HG03571 (cell line): ENCODE measurements at regions not wholly inside any gene's neighbourhood (a gene's known extent, or its start where the extent isn't known, plus 50 kb on each side); places are given as distances from the start of the nearest gene placed in this dataset.
A peak's percentile ranks its signal among the peaks of the same experiment; 100 is the strongest.

Experiments
- ATAC-seq: cut with Tn5 transposase; IDR thresholded peaks from one replicate; pipeline ENCODE4 v1.9.1; 2021; ENCODE audit not compliant: unreplicated experiment

DNA sequence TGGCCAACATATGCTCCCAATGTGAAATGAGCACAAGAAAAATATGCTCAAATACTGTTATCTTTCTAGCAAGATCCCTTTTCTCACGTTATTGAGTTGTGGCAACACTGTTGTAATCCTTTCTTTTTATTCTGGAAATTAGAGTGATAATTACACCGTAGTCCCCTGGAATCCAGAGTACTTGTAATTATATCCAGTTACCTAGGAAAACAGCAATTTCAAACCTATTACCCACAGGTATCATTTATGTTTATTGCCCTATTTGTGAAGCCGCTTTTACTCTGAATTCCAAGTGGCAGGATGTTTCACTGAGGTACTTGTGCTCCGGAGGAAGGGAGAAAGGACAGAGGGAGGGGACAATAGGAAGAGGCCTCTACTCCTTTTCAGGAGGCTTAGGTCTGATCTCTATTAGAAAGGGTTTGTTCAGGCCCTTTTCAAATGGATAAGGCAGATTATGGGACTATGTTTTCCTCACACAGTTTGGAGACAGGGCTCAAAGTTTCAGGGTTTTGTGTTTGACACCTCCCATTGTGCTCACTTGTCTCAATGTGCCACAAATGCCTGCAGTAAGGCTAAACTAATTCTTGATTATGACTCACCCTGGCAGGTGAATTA lies 646.6 kb downstream of the TUSC7 start:
- ATAC-seq, result no peak

DNA sequence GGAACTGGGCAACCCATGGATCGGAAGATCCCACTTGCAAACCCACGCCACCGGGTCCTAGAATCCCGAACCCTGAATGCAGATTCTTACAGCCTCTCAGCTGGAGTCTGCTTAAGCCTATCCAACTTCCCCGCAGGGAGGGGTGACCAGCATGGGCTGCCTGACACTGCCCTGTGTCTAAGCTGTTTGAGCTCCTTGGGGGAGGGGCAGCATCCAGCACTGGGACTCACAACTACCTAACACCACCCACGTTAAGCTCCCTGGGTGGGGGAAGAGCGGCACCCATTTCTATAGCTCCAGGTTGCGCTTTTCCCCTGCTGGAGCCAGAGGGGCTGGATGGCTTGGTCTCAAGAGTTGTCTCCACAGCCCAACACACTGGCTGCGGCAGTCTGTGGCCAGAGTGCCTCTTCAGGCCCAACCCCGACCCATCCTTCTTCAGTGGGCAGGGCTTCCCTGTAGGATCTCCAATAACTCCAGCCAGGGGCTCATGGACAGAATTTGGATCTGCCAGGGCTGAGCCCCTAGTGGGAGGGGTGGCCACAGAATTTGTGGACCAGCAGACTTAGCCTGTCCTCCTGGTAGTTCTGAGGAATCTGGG lies 649.2 kb downstream of the TUSC7 start:
- ATAC-seq, result no peak

DNA sequence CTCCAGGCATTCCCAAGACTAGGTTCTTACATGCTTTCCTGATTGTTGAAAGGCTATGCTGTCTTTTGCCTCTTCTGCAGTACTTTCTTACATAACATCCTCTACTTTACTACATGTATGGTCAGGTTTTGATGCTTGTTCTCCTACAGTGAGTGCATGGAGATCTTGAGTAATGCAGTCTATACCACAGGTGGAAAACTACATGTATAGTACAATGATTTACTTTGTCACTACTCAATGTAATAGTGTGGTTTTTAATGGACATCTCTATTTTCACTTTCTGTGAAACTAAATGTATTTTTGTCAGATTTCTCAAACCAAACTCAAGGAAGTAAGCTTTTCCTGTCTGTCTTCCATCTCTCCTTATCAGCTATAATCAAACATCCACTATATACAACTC lies 657.0 kb downstream of the TUSC7 start:
- ATAC-seq, result no peak

DNA sequence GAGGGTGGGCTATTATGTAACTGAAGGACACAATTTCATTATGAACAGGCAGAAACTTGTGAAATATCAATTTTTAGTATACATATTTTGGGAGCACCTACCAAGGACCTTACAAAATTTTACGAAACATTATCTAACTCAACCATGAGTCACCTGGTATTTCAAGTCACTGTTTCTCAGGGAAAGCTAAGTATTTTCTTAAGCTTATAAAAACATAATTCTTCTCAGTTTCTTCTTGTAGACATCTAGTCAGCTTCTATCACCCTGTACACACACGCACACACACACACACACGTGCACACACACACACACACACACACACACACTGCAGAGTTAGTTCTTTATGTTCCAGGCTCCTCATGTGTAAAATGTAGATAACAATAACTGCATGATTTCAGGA lies 658.3 kb downstream of the TUSC7 start:
- no peak for ATAC-seq

DNA sequence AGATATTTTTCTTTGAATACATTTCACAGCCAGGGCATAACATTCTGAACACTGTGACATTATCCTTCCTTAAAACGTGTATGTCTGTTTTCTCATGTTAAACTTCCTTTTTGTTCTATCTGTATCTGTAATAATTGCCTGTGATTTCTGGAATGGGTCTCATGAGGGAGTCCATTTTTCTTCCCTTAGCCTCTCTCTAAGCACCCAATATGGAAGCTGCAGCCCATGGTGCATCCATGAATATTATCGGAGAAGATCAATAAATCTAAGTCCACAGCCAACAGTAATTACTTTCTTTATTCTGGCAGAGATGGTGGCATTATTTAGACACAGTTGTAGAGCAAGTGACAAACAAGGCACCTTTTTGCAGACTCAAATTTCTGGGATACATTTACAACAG lies 671.1 kb downstream of the TUSC7 start:
- no peak for ATAC-seq

DNA sequence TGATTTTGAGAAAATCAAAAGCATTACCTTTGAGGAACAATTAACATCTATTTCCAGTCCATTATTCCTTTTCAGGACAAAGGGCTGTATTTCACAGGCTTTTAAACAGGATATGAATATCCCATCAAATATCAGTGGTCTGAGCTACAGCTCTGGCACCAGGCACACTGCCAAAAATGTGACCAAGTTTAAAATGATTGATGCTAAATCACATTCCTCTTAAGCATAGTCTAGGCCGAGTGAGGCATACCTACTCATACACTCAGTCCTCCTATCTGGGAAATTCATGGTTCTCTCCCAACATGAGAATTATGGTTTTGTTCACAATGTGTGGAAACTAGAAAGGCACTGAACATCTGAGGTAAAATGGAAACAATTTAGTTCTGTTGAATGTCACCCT lies 683.5 kb downstream of the TUSC7 start:
- ATAC-seq, result no peak

DNA sequence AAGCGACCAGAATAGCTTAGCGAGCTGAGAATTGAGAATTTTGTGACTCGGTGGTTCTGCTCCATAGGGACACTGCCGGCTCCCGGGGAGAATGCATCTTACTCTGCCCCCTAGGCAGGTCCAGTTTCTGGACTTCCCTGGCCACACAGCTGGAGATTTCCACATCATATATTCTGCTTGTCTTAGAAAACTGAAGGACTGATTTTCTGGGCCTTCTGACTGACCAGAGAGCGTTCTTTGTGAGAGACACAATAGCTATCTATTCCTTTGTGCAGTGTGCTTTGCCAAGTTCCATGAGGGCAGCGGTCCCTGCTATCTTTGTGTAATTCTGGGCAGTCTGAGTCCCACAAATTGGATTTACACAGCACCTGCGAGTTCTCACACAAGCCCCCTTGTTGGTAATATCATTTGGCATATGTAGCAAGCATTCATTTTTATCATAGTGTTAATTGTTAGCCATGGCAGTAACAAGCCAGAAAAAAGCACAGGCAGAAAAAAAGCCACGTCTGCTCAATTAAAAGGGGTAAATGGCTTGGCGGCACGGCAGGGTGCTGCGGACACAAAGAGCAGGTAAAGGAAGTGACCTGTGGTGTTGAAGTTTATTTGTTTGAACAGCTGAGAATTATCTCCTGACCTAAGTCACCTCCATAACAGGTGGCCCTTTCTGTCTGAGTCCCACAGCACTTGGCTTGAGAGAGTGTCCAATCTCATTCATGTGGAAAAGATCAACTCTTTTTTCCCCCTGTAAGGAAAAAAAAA lies 688.7 kb downstream of the TUSC7 start:
- no peak for ATAC-seq

DNA sequence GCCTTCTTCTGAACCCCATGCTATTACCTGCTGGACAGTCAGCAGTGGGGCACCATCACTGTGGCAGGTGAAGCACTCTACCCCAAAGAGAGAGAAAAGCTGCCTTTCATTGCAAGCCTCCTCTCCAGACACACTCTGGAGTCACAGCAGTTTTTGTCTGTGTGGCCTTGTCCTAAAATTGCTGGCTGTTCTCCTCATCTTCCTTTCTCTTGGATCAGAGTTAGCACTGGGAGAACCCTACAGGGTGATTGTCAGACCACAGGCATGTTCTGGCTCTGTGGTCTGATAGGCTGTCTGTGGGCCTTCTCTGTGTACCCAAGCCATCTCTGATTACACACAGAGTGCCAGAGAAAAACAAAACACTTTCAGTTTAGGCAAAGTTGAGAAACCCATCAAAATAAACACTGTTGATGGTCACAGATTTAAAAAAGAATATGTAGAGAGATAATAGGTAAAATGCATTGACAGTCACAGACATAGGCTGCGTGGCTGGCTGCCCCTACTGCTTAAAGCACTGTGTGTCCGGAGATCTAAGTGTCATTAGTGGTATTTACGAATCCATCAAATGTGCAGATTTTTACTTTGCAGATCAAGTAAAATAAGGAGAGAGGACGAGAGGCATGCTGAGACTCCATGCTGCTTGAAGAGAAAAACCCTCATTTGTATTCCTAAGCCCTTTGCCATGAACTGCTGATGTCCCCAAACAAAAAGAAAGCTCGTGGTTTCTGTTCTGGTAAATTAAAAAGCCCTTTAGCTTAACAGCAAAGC lies 689.9 kb downstream of the TUSC7 start:
- no peak for ATAC-seq

DNA sequence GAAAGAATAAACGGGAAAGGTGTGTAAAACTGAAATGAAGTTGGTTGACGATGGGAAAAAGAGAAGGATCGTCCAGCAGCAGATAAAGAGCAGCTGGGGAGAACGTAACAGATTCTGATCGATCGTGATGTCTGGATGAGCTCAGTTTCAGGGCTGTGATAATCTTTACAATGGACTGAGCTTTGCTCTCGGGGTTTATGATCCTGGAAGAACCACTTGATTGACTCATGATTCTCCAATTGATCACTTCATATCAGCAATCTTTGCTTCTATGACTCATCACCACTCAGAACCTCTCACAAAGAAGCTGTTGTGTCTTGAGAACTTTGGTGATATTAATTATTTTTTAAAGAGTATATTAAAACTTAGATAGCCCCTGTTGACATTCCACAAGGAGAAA lies 690.7 kb downstream of the TUSC7 start:
- ATAC-seq, result no peak

DNA sequence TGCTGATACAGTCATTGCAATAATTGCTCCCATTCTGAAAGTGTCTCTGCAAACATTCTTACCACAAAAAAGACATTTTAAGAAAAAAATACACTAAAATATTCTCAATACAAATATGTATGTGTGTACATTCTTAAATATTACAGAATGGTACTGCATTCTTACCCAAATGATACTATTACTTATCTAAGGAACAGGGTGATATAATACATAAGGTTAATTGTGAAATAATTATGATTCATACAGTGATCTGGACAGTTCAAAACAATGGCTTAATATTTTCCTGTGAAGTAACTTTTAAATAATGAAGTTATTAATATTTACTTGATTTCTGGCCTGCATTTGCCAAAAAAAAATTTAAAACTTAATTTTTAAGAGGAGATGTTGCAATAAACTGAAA lies 694.6 kb downstream of the TUSC7 start:
- ATAC-seq, result no peak

DNA sequence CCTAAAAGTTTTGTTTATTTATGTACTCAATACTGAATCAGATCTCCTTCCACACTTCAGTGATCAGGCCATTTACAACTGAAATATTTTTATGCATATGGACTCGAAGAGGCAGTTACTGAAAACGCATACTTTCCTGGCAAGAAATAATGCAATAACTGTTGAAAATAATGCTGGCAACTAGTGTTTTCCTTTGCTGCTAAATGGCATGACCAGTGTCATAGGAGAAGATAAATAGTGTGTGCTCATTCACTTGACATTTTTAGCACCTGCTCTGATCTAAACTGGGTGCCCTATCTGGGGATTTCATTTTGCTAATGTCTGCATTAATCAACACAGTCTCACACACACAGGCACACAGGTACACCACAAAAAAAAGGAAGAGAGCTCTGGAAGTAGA lies 695.2 kb downstream of the TUSC7 start:
- no peak for ATAC-seq

DNA sequence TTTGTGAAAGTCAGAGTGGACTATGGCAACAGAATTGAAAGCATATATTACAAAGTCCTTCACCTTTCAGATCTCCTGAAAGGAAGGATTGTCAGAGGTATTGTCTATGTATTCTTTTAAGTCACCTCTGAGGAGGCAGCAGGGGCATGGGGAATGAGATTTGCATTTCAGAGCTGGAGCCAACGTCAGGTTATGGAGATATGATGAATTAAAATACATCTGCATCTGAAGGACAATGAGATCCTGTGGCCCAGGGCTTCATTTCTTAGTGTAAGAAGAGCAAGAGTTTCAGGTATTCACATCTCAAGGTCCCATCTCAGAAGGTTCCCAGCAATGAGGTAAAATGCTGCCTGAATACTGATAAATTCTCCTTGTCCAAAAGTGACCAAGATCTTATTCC lies 695.8 kb downstream of the TUSC7 start:
- ATAC-seq, result no peak

DNA sequence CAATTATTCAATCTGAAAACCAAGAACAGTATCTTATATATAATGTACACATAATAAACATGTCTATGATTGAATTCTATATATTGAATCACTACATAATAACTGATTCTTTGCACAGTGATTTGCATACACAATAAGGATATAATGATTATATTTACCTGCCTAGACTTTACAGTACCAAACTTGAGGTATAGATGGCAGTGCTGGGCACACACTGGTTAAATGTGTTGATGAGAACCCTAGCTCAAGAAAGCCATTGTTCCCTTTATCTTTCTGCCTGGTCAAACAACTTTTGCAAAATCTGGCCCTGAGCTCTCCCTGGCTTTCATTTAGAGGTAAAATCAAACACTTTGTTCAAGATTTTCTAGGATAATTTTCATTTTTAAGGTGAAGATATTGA lies 697.7 kb downstream of the TUSC7 start:
- peak; percentile 57 for ATAC-seq

DNA sequence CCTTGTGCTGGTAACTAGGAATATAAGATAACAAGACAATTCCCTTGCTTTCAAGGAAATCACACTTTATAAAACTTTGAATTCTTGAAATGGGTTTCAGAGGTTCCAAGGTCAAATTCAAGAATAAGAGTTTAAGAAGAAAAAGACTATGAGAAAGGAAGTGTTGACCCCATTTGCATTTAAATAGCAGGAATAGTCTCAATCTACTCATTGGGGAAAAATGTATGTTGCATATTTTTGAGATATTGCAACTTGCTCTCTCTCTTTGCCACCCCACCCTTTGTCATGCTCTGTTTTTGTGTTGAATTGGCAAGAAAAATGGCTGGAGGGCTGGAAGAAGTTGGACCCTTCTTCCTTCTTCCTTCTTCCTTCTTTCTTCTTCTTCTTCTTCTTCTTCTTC lies 699.2 kb downstream of the TUSC7 start:
- ATAC-seq, result no peak

DNA sequence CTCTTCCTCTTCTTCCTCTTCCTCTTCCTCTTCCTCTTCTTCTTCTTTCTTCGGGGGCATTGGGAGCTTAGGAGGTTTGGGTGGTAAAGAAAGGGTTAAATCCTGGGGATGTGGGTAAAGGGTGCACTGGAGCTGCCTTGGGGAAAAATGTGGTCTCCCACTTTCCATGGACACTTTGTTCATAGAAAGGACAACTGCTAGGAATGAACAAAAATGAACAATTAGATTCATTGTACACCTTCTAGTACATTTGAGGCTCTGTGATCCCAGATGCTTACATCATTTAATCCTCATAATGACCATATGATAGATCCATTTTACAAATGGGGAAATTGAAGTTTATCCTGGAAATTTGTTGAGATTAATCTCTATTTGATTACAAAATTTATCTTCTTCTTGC lies 699.7 kb downstream of the TUSC7 start:
- no peak for ATAC-seq

DNA sequence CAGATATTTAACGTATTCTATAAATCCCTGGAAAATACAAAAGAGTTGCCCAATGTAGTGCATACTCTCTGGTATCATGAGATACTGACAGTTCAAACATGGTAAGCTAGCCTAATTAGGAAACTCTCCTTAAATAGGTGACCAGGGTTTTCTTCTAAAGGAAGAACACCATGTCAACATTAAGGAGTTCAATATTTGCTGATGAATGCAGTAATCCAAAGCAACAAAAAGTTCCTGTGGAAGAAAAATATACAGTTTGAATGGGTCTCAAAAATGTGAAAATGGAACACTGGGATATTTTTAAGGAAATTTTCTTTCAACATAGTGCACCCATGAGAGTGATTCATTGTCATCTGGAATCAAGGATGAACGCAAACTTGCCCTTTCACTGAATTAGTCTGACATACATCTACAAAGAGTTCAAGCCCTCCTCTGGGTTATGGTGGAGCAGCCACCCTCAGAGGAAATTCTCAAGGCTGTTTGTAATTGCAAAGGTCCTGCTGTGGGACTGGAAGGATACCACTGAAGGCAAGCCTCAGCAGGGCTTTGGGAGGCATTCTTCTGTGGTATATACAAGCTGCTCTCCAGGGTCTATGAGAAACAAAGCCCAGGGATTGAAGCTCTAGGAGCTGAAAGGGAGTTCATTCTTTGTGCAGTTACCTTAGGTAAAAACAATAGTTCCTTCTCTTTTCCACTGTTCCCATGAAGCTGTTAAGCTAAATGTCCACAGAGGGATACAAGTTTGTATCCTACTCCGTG lies 700.3 kb downstream of the TUSC7 start:
- no peak for ATAC-seq

DNA sequence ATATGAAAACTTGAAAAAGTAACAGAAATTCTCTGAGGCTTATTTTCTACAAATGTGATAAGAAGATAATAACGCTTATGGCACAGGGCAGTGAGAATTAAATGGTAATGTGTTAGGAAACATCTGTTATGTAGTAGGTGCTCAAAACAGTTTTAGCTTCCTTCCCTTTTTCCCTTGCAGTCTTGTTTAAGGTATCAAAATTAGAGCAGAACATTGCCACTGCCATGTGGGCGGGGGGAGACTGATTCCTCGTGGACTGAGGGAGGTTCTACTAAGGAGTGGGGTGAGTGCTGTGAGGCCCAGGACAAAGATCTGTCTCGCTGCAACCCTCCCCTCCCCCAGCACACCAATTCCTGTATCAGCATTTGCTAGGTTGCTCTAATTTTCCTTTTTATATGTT lies 702.4 kb downstream of the TUSC7 start:
- no peak for ATAC-seq

DNA sequence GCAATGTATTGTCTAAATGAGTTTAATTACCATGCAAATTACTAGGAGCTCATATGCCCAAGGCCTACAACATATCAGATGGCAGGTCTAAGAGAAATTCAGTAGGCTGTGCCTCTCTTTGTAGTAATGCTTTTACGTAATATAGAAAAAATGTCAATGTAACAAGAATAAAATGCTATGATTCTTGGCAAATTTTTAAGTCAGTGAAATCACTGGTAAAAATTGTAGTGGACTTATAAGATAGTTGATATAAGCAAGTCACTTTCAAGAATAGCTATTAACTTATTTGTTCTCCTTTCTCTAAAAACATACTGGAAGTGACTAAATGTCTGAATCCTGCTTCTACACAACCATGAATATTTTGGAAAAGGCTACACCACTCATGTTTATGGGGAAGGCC lies 707.8 kb downstream of the TUSC7 start:
- no peak for ATAC-seq

DNA sequence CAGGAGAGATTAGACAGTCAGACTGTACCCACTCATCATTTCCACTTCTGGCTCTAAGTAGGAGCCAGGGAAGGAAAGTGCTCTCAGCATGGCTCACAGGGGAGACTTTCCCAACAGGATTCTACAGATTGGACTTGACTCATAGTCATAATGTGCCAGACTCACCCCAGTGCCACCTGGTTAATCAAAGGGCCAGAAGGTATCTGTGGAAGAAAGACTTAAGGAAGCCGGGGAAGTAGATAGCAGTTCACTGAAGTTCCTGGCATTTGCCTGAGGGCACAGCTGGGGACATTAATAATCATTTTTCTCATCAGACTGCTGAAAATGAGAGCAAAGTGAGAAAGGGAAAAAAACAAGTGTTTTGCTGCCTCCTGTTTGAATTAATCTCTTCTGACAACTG lies 717.5 kb downstream of the TUSC7 start:
- ATAC-seq, result no peak

DNA sequence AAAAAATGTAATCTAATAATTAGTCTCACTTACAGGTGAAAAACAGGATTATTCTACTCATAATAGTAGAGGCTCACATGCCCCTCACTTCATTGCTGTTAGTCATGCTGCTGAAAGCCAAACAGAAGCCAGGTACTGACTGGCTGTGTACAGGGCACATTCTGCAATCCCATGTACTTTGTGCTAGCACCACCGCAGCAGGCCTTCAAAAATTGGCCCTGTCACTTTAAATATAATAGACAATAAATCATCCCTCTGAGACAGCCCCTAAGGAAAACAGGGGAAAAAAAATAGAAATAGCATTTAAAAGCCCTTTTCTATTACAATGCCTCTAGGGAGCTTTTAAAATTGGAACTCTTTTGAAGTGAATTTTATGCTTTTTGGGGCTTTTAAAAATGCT lies 723.8 kb downstream of the TUSC7 start:
- ATAC-seq, result no peak
